ENCODE measurements at regions not wholly inside any gene's neighbourhood (a gene's known extent, or its start where the extent isn't known, plus 50 kb on each side); places are given as distances from the start of the nearest gene placed in this dataset.

DNA sequence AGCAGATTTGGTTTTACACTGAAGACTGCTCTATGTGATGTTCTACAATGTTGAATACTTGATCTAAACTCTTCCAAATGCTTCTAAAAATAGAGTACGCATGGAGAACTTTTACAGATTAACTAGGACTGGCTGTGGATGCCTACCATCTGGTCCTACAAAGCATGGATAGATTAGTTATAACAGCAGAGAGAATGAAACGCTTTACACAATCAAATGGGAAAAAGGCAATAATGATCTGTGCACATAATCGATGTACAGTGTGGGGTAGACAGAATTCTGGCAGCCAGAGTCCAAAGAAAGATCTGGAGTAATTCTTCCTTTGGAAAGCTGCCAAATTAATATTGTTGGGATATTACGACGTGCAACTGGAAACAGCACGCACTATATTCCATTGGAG lies 1885.5 kb upstream of the PRR20A start:
- TF ChIP-seq, protein P1, sequence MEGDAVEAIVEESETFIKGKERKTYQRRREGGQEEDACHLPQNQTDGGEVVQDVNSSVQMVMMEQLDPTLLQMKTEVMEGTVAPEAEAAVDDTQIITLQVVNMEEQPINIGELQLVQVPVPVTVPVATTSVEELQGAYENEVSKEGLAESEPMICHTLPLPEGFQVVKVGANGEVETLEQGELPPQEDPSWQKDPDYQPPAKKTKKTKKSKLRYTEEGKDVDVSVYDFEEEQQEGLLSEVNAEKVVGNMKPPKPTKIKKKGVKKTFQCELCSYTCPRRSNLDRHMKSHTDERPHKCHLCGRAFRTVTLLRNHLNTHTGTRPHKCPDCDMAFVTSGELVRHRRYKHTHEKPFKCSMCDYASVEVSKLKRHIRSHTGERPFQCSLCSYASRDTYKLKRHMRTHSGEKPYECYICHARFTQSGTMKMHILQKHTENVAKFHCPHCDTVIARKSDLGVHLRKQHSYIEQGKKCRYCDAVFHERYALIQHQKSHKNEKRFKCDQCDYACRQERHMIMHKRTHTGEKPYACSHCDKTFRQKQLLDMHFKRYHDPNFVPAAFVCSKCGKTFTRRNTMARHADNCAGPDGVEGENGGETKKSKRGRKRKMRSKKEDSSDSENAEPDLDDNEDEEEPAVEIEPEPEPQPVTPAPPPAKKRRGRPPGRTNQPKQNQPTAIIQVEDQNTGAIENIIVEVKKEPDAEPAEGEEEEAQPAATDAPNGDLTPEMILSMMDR (IDR thresholded peaks at IDR 0.05; ENCODE audit: control extremely low read depth in 1 of 3, insufficient read depth in 1 of 3, low read depth in 1 of 3, low read length in 3 of 3), result no peak
- TF ChIP-seq CHD2 (IDR thresholded peaks at IDR 0.05; ENCODE audit: low read length) (no peak), HDAC6 (IDR thresholded peaks at IDR 0.05; ENCODE audit: low read depth, low read length) (no peak), HDAC2 (IDR thresholded peaks at IDR 0.05; ENCODE audit: borderline replicate concordance in 1 of 2, low read depth in 2 of 2, low read length in 2 of 2) (no peak), SP1 (IDR thresholded peaks at IDR 0.05; ENCODE audit: low read depth, low read length) (no peak), CBX5 (IDR thresholded peaks at IDR 0.05; ENCODE audit: low read depth, low read length) (no peak), SRF (IDR thresholded peaks at IDR 0.05; ENCODE audit: low read depth, low read length) (no peak), CBX8 (IDR thresholded peaks at IDR 0.05; ENCODE audit: borderline replicate concordance, low read depth, low read length) (no peak), TCF12 (IDR thresholded peaks at IDR 0.05; ENCODE audit: low read depth, low read length) (no peak), GTF2F1 (IDR thresholded peaks at IDR 0.05; ENCODE audit: borderline replicate concordance, low read depth, low read length) (no peak)

Data from H1 (cell line).